Stomach (tissue), 8 donors: ENCODE measurements at regions not wholly inside any gene's neighbourhood (a gene's known extent, or its start where the extent isn't known, plus 50 kb on each side); places are given as distances from the start of the nearest gene placed in this dataset.
"Not testable (repeated sequence)": the region's sequence is repeated elsewhere in the genome, so short reads cannot be mapped to it uniquely, and the experiment has no call there.

Experiments used
- DNase-seq, 2 donors: peaks; one replicate each; pipeline versions ENCODE4 v3.0.0 to v3.0.0-alpha.2; 2013 to 2019
- H3K27ac ChIP-seq, 5 donors: fragments of 200-600 bp in 4 of 5; sonication (generic) in 4 of 5; one replicate each; pipeline ENCODE4 v1.5.1; 2013 to 2019; ENCODE audit warnings: mild to moderate bottlenecking in 1 of 5, moderate library complexity in 1 of 5
- H3K27me3 ChIP-seq, 3 donors: fragments of 200-600 bp; sonication (generic); one replicate each; pipeline ENCODE4 v1.5.1; 2017 to 2019; ENCODE audit warnings: mixed run types in 1 of 3
- H3K36me3 ChIP-seq, 4 donors: fragments of 200-600 bp; sonication (generic); 1 replicate in 3 of 4; 2 replicates in 1 of 4; pipeline ENCODE4 v1.5.1; 2016 to 2019
- H3K4me1 ChIP-seq, 4 donors: fragments of 200-600 bp; sonication (generic); one replicate each; pipeline ENCODE4 v1.5.1; 2016 to 2019
- H3K4me3 ChIP-seq, 4 donors: fragments of 200-600 bp; sonication (generic) in 3 of 4; one replicate each; pipeline ENCODE4 v1.5.1; 2016 to 2019; ENCODE audit warnings: mild to moderate bottlenecking in 1 of 4
- H3K9me3 ChIP-seq, 4 donors: fragments of 200-600 bp; sonication (generic); one replicate each; pipeline ENCODE4 v1.5.1; 2016 to 2019
- CTCF ChIP-seq, 7 experiments: fragments of 450-650 bp in 4 of 7; fragments of 200-600 bp in 3 of 7; sonication (generic) in 3 of 7; IDR thresholded peaks; one replicate each; pipeline ENCODE4 v1.5.1; 2016 to 2019; ENCODE audit warnings: antibody characterized with exemption in 7 of 7, control low read depth in 2 of 7, mild to moderate bottlenecking in 1 of 7
- EP300 ChIP-seq: sonication (generic); formaldehyde crosslinking; IDR thresholded peaks from one replicate; pipeline ENCODE4 v1.6.1; 2017; ENCODE audit warnings: antibody characterized with exemption
- POLR2A ChIP-seq, 4 donors: fragments of 450-650 bp; IDR thresholded peaks; one replicate each; pipeline ENCODE4 v1.6.1; 2016; ENCODE audit warnings: antibody characterized with exemption in 4 of 4, control low read depth in 2 of 4, mild to moderate bottlenecking in 1 of 4, moderate library complexity in 1 of 4
- POLR2AphosphoS5 ChIP-seq, 3 donors: sonication (generic); formaldehyde crosslinking; IDR thresholded peaks; one replicate each; pipeline ENCODE4 v1.6.1; 2016; ENCODE audit warnings: antibody characterized with exemption in 3 of 3
- WGBS, 5 donors: extraction: QIAGEN DNeasy Blood & Tissue Kit in 3 of 5; methylation state at CpG; one replicate each; pipeline versions ENCODE4 v1.1.5 to v1.1.7; 2013 to 2018; 5-methylcytosine and 5-hydroxymethylcytosine counted together
- intact Hi-C: fragments of 100-400 bp; cut with DNase I; formaldehyde crosslinking; loops from one replicate; pipeline ENCODE4 v1.15.1; 2023; ENCODE audit warnings: low total_unique reads
- donor health status: healthy with polysubstance abuse.
- donor health status: Bipolar disorder and iron deficiency.
- donor health status: healthy.

- Histone ChIP-seq H3K36me3 (no peaks in the 10 kb centered on the region), H3K27ac (no peak overlapping the region), H3K4me1 (no peaks in the 10 kb centered on the region), H3K27me3 (no peaks in the 10 kb centered on the region), H3K9me3 (peaks cover 0 to 8% (median 0%) of the 10 kb centered on the region in 4 donors), H3K4me3 (no peak overlapping the region)
- TF ChIP-seq POLR2A (IDR thresholded peaks at IDR 0.05) = no peak
- no peak for TF ChIP-seq CTCF (IDR thresholded peaks at IDR 0.05)
- no peak for TF ChIP-seq POLR2AphosphoS5 (IDR thresholded peaks at IDR 0.05)
- no peak for TF ChIP-seq EP300
- WGBS, 5 donors = 59 to 75% (median 64%) methylated on average over 3 of the region's 3 CpGs
- no peak for DNase-seq
- intact Hi-C loops = no loop called here
Observed at GRCh38 chr6:85278466-85279035, 171.3 kb upstream of the NT5E start.

DNA sequence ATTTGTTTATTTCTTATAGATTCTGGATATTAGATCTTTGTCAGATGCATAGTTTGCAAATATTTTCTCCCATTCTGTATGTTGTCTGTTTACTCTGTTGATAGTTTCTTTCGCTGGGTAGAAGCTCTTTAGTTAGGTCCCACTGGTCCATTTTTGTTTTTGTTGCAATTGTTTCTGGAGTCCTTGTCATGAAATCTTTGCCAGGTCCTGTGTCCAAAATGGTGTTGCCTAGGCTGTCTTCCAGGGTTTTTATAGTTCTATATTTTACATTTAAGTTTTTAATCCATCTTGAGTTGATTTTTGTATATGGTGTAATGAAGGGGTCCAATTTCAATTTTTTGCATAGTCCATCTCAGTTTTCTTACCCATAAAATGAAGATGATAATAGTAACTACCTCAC, 173.9 kb upstream of the NT5E start:
- H3K4me3 ChIP-seq, H3K27ac ChIP-seq, intact Hi-C loops, H3K27me3 ChIP-seq, H3K4me1 ChIP-seq, DNase-seq, H3K9me3 ChIP-seq, H3K36me3 ChIP-seq: not testable (repeated sequence)
- WGBS, 5 donors = 76 to 95% (median 84%) methylated on average over 1 of the region's 1 CpG

- DNase-seq = no peak
- intact Hi-C loops = no loop called here
- Histone ChIP-seq H3K9me3 (peaks cover 0 to 8% (median 0%) of the 10 kb centered on the region in 4 donors), H3K4me3 (no peak overlapping the region), H3K27me3 (no peaks in the 10 kb centered on the region), H3K27ac (no peak overlapping the region), H3K36me3 (no peaks in the 10 kb centered on the region), H3K4me1 (no peaks in the 10 kb centered on the region)
- WGBS, 5 donors = 55 to 69% (median 64%) methylated on average over 6 of the region's 6 CpGs
- TF ChIP-seq POLR2A (IDR thresholded peaks at IDR 0.05) = no peak
- no peak for TF ChIP-seq EP300
- TF ChIP-seq POLR2AphosphoS5 (IDR thresholded peaks at IDR 0.05) = no peak
- no peak for TF ChIP-seq CTCF (IDR thresholded peaks at IDR 0.05)
Observed at GRCh38 chr6:85275338-85275985, 174.4 kb upstream of the NT5E start.

GRCh38 chr6:85273870-85274269, 176.0 kb upstream of the NT5E start:
- intact Hi-C loops = no loop called here
- no peaks in the 10 kb centered on the region for H3K27me3 ChIP-seq
- H3K4me1 ChIP-seq = no peaks in the 10 kb centered on the region
- H3K36me3 ChIP-seq = no peaks in the 10 kb centered on the region
- no peak overlapping the region for H3K4me3 ChIP-seq
- DNase-seq = no peak
- peaks cover 0 to 8% (median 0%) of the 10 kb centered on the region in 4 donors for H3K9me3 ChIP-seq
- no peak for TF ChIP-seq POLR2A (IDR thresholded peaks at IDR 0.05)
- TF ChIP-seq POLR2AphosphoS5 (IDR thresholded peaks at IDR 0.05) = no peak
- TF ChIP-seq CTCF (IDR thresholded peaks at IDR 0.05) = no peak
- no peak for TF ChIP-seq EP300
- no peak overlapping the region for H3K27ac ChIP-seq

DNA sequence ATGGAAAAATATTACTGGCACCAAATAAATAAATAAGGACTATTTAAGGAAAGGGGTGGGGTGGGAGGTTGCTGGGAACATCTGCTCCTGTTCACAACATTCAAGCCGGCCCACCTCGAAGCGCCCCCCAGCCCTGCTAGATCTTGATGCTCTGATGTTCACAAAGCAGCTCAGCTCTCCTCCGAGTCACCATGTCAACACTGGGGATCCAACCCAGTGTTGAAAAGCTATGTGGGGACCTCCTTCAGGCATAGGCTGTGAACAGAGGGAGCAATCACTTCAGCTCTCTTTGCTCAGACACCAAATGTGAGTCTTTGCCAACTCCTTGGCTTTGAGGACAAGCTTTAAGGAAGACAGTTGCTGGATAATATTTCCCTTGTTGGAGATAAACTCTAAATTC, 176.8 kb upstream of the NT5E start:
- intact Hi-C loops = no loop called here

More for the DNA sequence above, 176.8 kb upstream of the NT5E start:
- Histone ChIP-seq H3K4me1 (no peaks in the 10 kb centered on the region), H3K36me3 (no peaks in the 10 kb centered on the region), H3K4me3 (no peak overlapping the region), H3K9me3 (peaks cover 0 to 8% (median 0%) of the 10 kb centered on the region in 4 donors), H3K27me3 (no peaks in the 10 kb centered on the region), H3K27ac (no peak overlapping the region)
- TF ChIP-seq CTCF (IDR thresholded peaks at IDR 0.05) = no peak
- TF ChIP-seq POLR2AphosphoS5 (IDR thresholded peaks at IDR 0.05) = no peak
- no peak for TF ChIP-seq POLR2A (IDR thresholded peaks at IDR 0.05)
- no peak for TF ChIP-seq EP300
- no peak for DNase-seq
- WGBS, 5 donors = 61 to 84% (median 83%) methylated on average over 3 to 4 of the region's 4 CpGs
